H1 (cell line): ENCODE measurements at regions not wholly inside any gene's neighbourhood (a gene's known extent, or its start where the extent isn't known, plus 50 kb on each side); places are given as distances from the start of the nearest gene placed in this dataset.

ENCODE experiments used
- CBX8 ChIP-seq: fragments of 300-800, 300-1000 bp; sonication (generic); IDR thresholded peaks from 2 replicates; pipeline ENCODE4 v1.7.1; 2016; ENCODE audit warnings: low read depth, low read length, borderline replicate concordance
- HDAC2 ChIP-seq, 2 experiments: fragments of 300-600 bp in 1 of 2; sonication (generic) in 1 of 2; IDR thresholded peaks; 2 replicates each; pipeline ENCODE4 v1.6.1; 2011 to 2012; ENCODE audit warnings: low read depth in 2 of 2, low read length in 2 of 2, mild to moderate bottlenecking in 2 of 2, moderate library complexity in 2 of 2, borderline replicate concordance in 1 of 2, inconsistent platforms in 1 of 2
- SUZ12 ChIP-seq: fragments of 200-600 bp; sonication (generic); IDR thresholded peaks from 2 replicates; pipeline ENCODE4 v1.6.1; 2012; ENCODE audit warnings: mild to moderate bottlenecking, inconsistent platforms, low read length, moderate library complexity, mixed read lengths
- TAF1 ChIP-seq: IDR thresholded peaks from 2 replicates; pipeline ENCODE4 v1.6.1; 2011; ENCODE audit warnings: mild to moderate bottlenecking, low read depth, low read length
- YY1 ChIP-seq: IDR thresholded peaks from 2 replicates; pipeline ENCODE4 v1.6.1; 2011; ENCODE audit warnings: low read depth, mild to moderate bottlenecking, low read length
- TF ChIP-seq, protein P1 (sequence below): fragments of 300-600 bp; sonication (generic); IDR thresholded peaks from 2 replicates; pipeline ENCODE4 v1.7.1; 2012; ENCODE audit warnings: low read length, moderate library complexity, mild to moderate bottlenecking, inconsistent platforms; ENCODE audit not compliant: insufficient replicate concordance
- TF ChIP-seq, protein P2 (sequence below): IDR thresholded peaks from 2 replicates; pipeline ENCODE4 v1.6.1; 2012; ENCODE audit warnings: low read length, inconsistent platforms
- TF ChIP-seq, protein P3 (sequence below): IDR thresholded peaks from 2 replicates; pipeline ENCODE4 v1.6.1; 2012; ENCODE audit warnings: inconsistent platforms

DNA sequence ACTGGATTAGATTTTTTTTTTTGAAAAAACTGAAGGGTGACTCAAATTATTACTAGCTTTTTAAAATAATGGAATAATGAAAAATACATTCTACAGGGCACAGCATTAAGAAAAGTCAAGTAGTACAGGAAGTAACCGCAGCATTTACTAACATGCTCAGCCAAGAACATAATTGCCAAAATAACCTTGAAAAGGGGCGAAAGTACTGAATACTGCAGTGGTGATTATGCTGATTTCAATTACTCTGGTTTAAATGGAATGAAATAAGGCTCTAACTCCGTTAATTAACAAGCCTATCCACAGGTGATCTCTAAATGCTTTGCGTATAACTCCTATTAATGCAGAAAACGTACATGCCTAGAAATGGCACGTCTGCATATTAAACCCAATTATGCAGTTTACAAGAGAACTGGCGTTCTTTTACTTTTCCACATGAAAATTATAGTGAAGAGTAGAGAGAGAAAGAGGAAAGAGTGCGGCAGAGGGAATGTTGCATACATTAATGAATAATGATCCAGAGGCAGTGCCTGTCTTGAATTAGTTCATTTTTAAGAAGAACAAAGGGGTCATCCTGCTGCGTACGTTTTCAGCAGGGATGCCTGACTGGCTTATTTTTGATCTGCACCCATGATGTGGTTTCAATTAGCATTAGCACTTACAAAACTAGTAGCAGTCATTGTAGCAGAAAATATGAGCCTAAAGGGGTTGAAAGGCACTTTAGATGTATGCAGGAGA, 612.4 kb downstream of the NYAP2 start (continued):
- TF ChIP-seq, protein P1, sequence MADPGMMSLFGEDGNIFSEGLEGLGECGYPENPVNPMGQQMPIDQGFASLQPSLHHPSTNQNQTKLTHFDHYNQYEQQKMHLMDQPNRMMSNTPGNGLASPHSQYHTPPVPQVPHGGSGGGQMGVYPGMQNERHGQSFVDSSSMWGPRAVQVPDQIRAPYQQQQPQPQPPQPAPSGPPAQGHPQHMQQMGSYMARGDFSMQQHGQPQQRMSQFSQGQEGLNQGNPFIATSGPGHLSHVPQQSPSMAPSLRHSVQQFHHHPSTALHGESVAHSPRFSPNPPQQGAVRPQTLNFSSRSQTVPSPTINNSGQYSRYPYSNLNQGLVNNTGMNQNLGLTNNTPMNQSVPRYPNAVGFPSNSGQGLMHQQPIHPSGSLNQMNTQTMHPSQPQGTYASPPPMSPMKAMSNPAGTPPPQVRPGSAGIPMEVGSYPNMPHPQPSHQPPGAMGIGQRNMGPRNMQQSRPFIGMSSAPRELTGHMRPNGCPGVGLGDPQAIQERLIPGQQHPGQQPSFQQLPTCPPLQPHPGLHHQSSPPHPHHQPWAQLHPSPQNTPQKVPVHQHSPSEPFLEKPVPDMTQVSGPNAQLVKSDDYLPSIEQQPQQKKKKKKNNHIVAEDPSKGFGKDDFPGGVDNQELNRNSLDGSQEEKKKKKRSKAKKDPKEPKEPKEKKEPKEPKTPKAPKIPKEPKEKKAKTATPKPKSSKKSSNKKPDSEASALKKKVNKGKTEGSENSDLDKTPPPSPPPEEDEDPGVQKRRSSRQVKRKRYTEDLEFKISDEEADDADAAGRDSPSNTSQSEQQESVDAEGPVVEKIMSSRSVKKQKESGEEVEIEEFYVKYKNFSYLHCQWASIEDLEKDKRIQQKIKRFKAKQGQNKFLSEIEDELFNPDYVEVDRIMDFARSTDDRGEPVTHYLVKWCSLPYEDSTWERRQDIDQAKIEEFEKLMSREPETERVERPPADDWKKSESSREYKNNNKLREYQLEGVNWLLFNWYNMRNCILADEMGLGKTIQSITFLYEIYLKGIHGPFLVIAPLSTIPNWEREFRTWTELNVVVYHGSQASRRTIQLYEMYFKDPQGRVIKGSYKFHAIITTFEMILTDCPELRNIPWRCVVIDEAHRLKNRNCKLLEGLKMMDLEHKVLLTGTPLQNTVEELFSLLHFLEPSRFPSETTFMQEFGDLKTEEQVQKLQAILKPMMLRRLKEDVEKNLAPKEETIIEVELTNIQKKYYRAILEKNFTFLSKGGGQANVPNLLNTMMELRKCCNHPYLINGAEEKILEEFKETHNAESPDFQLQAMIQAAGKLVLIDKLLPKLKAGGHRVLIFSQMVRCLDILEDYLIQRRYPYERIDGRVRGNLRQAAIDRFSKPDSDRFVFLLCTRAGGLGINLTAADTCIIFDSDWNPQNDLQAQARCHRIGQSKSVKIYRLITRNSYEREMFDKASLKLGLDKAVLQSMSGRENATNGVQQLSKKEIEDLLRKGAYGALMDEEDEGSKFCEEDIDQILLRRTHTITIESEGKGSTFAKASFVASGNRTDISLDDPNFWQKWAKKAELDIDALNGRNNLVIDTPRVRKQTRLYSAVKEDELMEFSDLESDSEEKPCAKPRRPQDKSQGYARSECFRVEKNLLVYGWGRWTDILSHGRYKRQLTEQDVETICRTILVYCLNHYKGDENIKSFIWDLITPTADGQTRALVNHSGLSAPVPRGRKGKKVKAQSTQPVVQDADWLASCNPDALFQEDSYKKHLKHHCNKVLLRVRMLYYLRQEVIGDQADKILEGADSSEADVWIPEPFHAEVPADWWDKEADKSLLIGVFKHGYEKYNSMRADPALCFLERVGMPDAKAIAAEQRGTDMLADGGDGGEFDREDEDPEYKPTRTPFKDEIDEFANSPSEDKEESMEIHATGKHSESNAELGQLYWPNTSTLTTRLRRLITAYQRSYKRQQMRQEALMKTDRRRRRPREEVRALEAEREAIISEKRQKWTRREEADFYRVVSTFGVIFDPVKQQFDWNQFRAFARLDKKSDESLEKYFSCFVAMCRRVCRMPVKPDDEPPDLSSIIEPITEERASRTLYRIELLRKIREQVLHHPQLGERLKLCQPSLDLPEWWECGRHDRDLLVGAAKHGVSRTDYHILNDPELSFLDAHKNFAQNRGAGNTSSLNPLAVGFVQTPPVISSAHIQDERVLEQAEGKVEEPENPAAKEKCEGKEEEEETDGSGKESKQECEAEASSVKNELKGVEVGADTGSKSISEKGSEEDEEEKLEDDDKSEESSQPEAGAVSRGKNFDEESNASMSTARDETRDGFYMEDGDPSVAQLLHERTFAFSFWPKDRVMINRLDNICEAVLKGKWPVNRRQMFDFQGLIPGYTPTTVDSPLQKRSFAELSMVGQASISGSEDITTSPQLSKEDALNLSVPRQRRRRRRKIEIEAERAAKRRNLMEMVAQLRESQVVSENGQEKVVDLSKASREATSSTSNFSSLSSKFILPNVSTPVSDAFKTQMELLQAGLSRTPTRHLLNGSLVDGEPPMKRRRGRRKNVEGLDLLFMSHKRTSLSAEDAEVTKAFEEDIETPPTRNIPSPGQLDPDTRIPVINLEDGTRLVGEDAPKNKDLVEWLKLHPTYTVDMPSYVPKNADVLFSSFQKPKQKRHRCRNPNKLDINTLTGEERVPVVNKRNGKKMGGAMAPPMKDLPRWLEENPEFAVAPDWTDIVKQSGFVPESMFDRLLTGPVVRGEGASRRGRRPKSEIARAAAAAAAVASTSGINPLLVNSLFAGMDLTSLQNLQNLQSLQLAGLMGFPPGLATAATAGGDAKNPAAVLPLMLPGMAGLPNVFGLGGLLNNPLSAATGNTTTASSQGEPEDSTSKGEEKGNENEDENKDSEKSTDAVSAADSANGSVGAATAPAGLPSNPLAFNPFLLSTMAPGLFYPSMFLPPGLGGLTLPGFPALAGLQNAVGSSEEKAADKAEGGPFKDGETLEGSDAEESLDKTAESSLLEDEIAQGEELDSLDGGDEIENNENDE = no peak
- TF ChIP-seq YY1 (no peak), SUZ12 (no peak), HDAC2 (IDR thresholded peaks at IDR 0.05; ENCODE audit: borderline replicate concordance in 1 of 2, low read depth in 2 of 2, low read length in 2 of 2) (no peak), TAF1 (no peak), CBX8 (no peak)
- TF ChIP-seq, protein P2, sequence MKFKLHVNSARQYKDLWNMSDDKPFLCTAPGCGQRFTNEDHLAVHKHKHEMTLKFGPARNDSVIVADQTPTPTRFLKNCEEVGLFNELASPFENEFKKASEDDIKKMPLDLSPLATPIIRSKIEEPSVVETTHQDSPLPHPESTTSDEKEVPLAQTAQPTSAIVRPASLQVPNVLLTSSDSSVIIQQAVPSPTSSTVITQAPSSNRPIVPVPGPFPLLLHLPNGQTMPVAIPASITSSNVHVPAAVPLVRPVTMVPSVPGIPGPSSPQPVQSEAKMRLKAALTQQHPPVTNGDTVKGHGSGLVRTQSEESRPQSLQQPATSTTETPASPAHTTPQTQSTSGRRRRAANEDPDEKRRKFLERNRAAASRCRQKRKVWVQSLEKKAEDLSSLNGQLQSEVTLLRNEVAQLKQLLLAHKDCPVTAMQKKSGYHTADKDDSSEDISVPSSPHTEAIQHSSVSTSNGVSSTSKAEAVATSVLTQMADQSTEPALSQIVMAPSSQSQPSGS = no peak
- TF ChIP-seq, protein P3, sequence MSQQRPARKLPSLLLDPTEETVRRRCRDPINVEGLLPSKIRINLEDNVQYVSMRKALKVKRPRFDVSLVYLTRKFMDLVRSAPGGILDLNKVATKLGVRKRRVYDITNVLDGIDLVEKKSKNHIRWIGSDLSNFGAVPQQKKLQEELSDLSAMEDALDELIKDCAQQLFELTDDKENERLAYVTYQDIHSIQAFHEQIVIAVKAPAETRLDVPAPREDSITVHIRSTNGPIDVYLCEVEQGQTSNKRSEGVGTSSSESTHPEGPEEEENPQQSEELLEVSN = no peak
